MM.1S (cell line): ENCODE measurements at regions not wholly inside any gene's neighbourhood (a gene's known extent, or its start where the extent isn't known, plus 50 kb on each side); places are given as distances from the start of the nearest gene placed in this dataset.

Source experiments
- EZH2phosphoT487 ChIP-seq: fragments of 300-600 bp; sonication (generic); IDR thresholded peaks from 2 replicates; pipeline ENCODE4 v1.6.1; 2018; ENCODE audit warnings: antibody characterized with exemption, low read length
- TF ChIP-seq, protein P1 (sequence below): fragments of 300-600 bp; sonication (generic); IDR thresholded peaks from 2 replicates; pipeline ENCODE4 v1.5.1; 2016; ENCODE audit warnings: antibody characterized with exemption, low read length, mixed read lengths

DNA sequence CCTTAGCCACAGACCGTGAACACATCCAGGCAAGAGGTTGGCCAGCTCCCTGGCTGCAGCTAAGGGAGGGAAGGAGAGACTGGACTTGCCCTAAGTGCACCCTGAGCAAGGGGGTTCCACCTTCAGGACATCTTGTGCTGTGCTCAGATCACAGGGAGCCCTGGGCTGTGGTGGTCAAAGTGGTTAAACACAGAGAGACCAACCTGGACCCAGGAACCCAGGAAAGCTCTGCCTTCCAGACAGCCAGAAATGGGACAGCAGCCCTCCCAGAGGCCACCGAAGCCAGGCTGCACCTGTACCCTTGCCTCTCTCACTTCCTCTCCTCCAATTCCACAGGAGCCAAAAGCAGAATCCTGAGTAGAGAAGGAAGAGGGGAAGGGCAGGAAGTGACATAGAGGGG, 105.2 kb upstream of the TMEM45B start:
- TF ChIP-seq, protein P1, sequence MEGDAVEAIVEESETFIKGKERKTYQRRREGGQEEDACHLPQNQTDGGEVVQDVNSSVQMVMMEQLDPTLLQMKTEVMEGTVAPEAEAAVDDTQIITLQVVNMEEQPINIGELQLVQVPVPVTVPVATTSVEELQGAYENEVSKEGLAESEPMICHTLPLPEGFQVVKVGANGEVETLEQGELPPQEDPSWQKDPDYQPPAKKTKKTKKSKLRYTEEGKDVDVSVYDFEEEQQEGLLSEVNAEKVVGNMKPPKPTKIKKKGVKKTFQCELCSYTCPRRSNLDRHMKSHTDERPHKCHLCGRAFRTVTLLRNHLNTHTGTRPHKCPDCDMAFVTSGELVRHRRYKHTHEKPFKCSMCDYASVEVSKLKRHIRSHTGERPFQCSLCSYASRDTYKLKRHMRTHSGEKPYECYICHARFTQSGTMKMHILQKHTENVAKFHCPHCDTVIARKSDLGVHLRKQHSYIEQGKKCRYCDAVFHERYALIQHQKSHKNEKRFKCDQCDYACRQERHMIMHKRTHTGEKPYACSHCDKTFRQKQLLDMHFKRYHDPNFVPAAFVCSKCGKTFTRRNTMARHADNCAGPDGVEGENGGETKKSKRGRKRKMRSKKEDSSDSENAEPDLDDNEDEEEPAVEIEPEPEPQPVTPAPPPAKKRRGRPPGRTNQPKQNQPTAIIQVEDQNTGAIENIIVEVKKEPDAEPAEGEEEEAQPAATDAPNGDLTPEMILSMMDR: no peak
- TF ChIP-seq EZH2phosphoT487: no peak
